ENCODE measurements at regions not wholly inside any gene's neighbourhood (a gene's known extent, or its start where the extent isn't known, plus 50 kb on each side); places are given as distances from the start of the nearest gene placed in this dataset.
"Not testable (repeated sequence)": the region's sequence is repeated elsewhere in the genome, so short reads cannot be mapped to it uniquely, and the experiment has no call there.

DNA sequence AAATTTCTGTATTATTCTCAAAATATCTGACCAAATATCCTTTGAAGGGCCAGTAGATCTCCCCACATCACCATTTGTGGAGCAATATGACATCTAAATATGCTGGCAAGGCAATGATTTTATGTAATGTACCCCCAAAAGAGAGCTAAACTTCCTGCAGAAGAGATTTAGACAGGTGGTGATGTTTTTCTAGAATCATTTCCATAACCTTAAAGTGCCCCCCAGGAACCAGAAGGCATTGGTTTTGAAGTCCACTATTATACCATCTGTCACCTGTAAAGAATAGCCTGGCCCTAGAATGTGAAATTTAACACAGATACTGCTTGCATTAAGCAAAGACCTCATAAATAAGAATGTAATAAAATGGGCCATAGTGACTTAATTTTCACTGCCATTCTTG is 77.9 kb upstream of the ABLIM1 start:
- no peak for DNase-seq

GRCh38 chr10:114743521-114744231 is 77.9 kb upstream of the FHIP2A start:
- no peak for DNase-seq

DNA sequence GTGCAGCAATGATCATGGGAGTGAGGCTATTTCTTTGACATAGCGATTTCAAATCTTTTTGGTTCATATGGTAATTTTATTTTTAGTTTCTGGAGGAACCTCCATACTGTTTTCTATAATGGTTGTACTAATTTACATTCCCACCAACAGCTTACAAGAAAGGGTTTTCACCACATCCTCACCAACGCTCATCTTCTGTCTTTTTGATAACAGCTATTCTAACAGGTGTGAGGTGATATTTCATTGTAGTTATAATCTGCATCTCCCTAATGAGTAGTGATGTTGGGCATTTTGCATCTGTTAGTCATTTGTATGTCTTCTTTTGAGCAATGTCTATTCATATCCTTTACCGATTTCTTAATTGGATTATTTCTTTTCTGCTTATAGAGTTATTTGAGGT is 75.0 kb upstream of the FHIP2A start:
- no peak for DNase-seq

GRCh38 chr10:114748241-114748640 is 73.3 kb upstream of the FHIP2A start:
- DNase-seq, result no peak

GRCh38 chr10:114749014-114749413 is 72.6 kb upstream of the FHIP2A start:
- no peak for DNase-seq

DNA sequence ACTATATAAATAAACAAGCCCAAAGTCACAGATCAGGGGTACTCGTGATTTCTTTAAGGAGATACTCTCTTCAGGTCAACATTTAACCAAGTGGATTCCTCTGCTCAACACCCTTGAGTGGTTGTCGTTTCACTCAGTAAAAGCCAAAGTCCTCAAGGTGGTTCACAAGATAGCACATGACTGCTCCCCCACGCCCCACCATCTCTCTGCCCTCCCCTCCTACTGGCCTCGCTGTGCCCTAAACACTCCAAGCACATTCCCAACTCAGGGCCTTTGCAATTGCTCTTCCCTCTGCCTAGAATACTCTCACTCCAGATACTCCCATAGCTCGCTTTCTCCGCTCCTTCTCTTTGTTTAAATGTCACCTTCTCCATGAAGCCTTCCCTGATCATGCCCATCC is 72.1 kb upstream of the FHIP2A start:
- no peak for DNase-seq

GRCh38 chr10:114751856-114752255 is 69.7 kb upstream of the FHIP2A start:
- no peak for DNase-seq

- DNase-seq, result not testable (repeated sequence)
Measured at GRCh38 chr10:114752570-114752969, 69.0 kb upstream of the FHIP2A start.

DNA sequence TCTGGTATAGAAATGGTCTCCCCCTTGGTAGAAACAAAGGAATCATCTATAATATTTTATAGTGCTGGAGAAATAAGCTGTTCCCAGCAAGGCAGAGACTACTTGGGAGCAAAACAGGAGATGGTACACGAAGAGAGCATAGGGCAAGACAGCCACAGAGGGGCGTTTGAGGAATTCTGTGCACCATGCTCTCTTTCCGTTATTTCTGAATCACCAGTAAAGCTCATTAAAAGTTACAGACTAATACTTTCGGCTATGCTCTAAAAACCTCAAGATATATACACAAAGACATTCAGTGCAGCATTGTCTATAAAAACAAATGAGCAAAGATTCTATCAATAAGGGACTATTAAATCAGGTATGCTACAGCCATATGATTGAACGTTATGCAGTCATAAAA is 68.5 kb upstream of the FHIP2A start:
- no peak for DNase-seq

GRCh38 chr10:114754445-114755320 is 66.9 kb upstream of the FHIP2A start:
- no peak for DNase-seq

GRCh38 chr10:114755537-114755936 is 66.0 kb upstream of the FHIP2A start:
- DNase-seq, result peak; percentile 21

DNA sequence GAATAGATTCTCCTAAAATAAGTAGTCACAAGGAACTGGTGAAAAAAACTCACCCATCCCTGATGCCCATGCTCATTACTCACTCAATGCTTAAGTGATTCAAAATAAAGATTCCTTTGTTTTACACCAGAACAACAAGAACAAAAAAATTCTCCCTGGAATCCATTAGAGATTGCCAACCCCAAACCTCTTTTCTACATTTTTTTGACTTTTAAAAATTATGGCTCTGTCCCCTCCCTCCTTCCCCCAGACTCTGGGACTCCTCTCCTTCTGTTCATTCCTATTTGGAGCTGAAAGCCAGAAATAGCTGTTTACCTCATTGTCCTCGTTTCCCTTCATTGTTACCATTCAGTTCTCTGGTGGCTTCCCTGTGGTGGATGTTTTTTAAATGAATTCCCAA is 63.2 kb upstream of the FHIP2A start:
- no peak for DNase-seq

DNA sequence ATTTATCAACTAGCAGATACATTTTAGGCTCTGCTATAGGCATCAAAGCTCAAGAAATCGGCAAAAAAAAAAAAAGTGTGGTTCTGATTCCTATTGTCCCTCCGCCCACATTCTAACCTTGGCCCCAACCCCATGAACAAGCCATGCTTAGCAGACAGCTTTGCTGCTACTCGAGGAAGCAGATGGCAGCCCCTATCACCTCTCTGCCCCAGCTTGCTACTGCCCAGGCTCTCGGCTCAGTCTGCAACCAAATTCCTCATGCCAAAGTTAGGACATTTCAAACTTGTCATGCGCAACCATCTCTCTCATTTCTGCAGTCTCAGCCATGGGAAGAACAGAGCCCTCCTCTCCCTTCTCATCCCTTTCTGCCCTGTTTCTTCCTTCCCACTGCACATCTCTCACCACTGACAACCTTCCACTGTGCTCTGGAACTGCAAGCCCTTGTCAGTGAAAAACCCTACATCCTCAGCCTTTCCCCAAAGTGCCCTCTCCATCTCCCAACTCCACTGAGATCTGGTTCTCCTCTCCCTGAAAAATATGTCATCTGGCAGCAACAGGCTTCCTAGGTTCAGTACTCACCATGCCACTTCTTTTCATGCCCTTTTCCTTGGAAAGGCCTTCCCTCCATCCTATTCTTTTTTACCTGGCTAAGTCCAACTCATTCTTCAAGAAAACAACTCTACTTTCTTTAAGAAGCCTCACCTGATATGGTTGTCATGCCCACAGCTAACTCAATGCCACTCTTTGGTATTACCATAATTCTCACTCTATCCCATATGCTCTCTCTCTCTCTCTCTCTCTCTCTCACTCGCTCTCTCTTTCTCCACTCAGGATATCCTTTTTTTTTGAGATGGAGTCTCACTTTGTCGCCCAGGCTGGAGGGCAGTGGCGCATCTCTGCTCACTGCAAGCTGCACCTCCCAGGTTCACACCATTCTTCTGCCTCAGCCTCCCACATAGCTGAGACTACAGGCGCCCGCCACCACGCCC is 60.1 kb upstream of the FHIP2A start:
- DNase-seq, result no peak

DNA sequence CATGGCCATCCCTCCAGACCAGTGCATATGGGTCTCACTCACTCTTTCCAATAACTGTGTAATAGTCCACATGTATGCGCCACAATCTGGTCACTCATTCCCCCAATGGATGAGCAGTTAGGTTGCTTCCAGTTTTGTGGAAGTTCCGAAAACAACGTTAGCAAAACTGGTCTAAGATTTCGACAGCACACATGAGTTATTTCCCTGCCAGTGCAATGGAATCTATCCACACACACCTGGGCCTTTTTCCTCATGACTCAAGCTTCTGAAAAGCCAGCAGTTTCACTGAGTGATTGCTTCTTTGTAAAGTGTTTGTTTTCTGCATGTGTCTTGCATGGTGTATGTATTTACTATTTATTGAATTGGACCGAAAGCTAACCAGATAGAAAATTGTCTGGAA is 58.8 kb upstream of the FHIP2A start:
- no peak for DNase-seq

- DNase-seq, result no peak
Measured at GRCh38 chr10:114764656-114765055, 56.9 kb upstream of the FHIP2A start.

- peak; percentile 54 for DNase-seq
Measured at GRCh38 chr10:114766470-114766869, 55.1 kb upstream of the FHIP2A start.

DNA sequence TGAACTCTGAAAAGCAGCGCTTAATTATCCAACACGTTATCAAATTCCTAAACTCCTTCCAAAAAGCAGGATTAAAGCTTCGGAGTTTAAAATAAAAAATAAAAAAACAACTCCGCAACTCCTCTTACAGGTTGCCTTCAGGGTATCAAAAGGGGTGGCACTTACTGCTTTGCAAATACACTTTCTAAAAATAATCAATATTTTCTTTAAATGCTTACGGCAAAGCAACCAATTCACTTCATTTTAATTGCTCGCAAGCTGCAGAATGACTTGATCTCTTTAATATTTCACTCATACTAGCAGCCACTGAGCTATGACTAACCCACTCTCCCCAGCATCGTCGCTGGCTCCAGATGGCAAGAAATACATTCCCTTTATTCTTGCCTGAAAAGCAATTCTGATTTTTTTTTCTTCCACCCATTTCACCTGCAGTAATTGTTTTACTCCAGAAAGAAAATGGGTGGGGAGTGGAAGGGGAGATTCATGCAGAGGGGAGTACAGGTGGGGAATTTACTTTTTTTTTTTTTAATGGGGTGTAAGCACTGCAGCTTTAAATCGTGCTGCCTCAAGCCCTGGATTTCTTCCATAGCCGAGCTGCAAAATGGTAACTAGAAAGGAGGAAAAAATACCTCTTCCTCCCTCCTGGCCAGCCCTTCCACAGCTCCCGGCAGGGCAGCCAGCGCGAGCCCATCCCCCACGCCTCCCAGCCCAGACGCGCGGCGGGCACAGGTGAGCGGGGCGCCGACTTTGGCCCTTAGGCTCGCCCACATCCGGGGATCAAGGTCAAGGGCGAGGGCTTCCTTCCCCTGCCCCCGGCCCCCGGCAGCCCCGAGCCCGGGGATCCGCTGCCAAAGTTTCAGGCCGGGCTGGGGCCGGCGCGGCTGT is 54.2 kb upstream of the FHIP2A start:
- DNase-seq, result peak; percentile 83

GRCh38 chr10:114767986-114768821 is 53.4 kb upstream of the FHIP2A start:
- DNase-seq, result peak; percentile 74

DNA sequence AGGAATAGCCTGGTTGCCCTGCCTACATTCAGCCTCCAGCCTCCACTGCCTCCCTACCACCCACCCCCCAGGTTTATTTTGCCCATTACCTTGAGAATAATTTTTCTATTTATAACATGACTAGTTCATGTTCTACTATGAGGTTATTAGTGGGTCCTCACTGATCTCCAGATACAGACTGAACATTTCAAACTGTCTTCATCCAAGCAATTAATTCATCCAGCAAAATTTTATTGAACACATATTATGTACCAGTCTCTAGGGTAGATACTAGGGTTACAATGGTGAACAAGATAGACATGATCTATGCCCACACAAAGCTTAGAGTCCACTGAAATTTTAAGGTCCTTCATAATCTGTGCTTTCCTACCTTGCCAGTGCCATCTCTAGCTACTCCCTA is 51.6 kb upstream of the FHIP2A start:
- DNase-seq, result no peak

- DNase-seq, result no peak
Measured at GRCh38 chr10:114771157-114771556, 50.4 kb upstream of the FHIP2A start.

GRCh38 chr10:114771749-114772148 is 49.8 kb upstream of the FHIP2A start:
- no peak for DNase-seq

Measured in DMS53 (cell line).